ENCODE measurements at regions not wholly inside any gene's neighbourhood (a gene's known extent, or its start where the extent isn't known, plus 50 kb on each side); places are given as distances from the start of the nearest gene placed in this dataset.

DNA sequence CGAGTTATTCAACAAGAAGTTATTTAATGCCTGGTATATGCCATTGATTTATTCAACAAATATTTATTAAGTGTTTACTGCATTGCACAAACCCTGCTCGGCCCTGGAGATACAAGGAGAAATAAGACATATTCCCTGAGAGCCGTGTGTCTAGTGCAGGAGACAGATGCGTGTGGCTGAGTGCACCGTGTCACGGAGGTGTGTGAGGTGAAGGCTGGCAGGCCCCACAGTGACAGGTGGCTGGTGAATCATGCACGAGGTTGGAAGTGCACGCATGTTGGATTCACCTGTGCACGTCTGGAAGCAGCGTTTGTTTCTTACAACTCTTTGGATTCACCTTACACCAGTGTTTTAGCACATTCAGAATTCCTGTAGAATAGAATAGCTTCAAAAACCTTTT, 136.6 kb upstream of the SHH start:
- no peak for TF ChIP-seq ELF4 (IDR thresholded peaks at IDR 0.05)
- TF ChIP-seq SP1 (IDR thresholded peaks at IDR 0.05): no peak
- no peak for TF ChIP-seq L3MBTL2 (conservative IDR thresholded peaks at IDR 0.05)
- TF ChIP-seq BHLHE40 (IDR thresholded peaks at IDR 0.05; ENCODE audit: borderline replicate concordance): no peak
- TF ChIP-seq ZNF384 (IDR thresholded peaks at IDR 0.05): no peak
- no peak for TF ChIP-seq FOXA1 (IDR thresholded peaks at IDR 0.05)
- TF ChIP-seq FOXM1 (IDR thresholded peaks at IDR 0.05; ENCODE audit: borderline replicate concordance): no peak
- TF ChIP-seq HDGF (IDR thresholded peaks at IDR 0.05; ENCODE audit: borderline replicate concordance): no peak
- no peak for TF ChIP-seq PKNOX1 (IDR thresholded peaks at IDR 0.05)
- no peak for TF ChIP-seq SUZ12 (IDR thresholded peaks at IDR 0.05)
- TF ChIP-seq NFRKB (IDR thresholded peaks at IDR 0.05): no peak
- TF ChIP-seq FOXK2 (IDR thresholded peaks at IDR 0.05): no peak
